ENCODE measurements at regions not wholly inside any gene's neighbourhood (a gene's known extent, or its start where the extent isn't known, plus 50 kb on each side); places are given as distances from the start of the nearest gene placed in this dataset.

GRCh38 chr16:87125206-87126155 is 191.7 kb downstream of the C16orf95 start:
- TF ChIP-seq CTCF (IDR thresholded peaks at IDR 0.05; ENCODE audit: low read depth, low read length) (no peak), EZH2phosphoT487 (IDR thresholded peaks at IDR 0.05; ENCODE audit: low read depth) (no peak)
